ENCODE measurements at regions not wholly inside any gene's neighbourhood (a gene's known extent, or its start where the extent isn't known, plus 50 kb on each side); places are given as distances from the start of the nearest gene placed in this dataset.

DNA sequence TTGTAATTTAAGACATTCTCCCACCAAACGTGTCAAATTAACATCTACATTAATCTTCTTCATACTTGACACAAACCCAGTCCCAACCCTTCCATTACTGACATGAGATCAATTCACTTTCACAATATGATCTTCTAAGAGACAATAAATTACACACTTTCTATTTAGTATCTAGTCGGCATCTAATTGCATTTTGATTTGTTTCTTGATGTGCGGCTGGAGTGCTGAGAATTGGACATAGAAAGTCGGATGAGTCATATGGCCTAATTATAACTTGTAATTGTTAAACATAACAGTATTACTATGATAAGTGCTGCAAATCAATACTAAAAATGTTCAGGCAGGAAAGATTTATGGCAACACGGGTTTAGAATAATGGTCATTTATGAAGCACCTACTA, 78.4 kb upstream of the RORA start:
- no peak for DNase-seq (ENCODE audit: low spot score in 2 of 2, unreplicated experiment in 2 of 2)
- TF ChIP-seq, protein P1, sequence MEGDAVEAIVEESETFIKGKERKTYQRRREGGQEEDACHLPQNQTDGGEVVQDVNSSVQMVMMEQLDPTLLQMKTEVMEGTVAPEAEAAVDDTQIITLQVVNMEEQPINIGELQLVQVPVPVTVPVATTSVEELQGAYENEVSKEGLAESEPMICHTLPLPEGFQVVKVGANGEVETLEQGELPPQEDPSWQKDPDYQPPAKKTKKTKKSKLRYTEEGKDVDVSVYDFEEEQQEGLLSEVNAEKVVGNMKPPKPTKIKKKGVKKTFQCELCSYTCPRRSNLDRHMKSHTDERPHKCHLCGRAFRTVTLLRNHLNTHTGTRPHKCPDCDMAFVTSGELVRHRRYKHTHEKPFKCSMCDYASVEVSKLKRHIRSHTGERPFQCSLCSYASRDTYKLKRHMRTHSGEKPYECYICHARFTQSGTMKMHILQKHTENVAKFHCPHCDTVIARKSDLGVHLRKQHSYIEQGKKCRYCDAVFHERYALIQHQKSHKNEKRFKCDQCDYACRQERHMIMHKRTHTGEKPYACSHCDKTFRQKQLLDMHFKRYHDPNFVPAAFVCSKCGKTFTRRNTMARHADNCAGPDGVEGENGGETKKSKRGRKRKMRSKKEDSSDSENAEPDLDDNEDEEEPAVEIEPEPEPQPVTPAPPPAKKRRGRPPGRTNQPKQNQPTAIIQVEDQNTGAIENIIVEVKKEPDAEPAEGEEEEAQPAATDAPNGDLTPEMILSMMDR (IDR thresholded peaks at IDR 0.05; ENCODE audit: unreplicated experiment): no peak
- H3K27me3 Mint-ChIP-seq (ENCODE audit: low read depth): peaks cover 14% of the 10 kb centered on the region
- H3K4me1 Mint-ChIP-seq: no peaks in the 10 kb centered on the region
- H3K27ac Mint-ChIP-seq: no peak overlapping the region
- H3K9me3 Mint-ChIP-seq: no peaks in the 10 kb centered on the region
- no peak overlapping the region for H3K4me3 Mint-ChIP-seq
- no peaks in the 10 kb centered on the region for H3K36me3 Mint-ChIP-seq

DNA sequence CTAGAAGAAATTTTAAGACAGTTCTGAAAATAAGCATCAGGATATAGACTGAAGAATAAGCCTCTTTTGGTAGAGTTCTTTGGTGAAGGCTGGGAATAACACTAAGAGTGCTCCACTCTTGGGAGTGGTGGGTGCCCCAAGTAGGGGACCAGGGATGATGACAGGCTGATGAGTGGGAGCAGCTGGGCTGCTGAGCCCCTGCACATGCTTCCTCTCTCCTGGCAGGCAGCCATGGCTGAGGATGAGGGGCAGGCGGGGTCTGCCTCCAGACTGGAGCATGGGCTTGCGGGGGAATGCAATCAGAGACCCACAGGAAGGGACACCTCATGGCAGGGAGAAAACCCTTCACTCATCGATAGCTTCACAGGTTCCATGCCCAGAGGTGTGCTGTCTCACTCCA, 72.6 kb upstream of the RORA start:
- H3K27ac Mint-ChIP-seq: no peak overlapping the region
- no peaks in the 10 kb centered on the region for H3K36me3 Mint-ChIP-seq
- H3K27me3 Mint-ChIP-seq (ENCODE audit: low read depth): peaks cover 6% of the 10 kb centered on the region
- H3K4me1 Mint-ChIP-seq: no peaks in the 10 kb centered on the region
- DNase-seq (ENCODE audit: low spot score in 2 of 2, unreplicated experiment in 2 of 2): no peak
- H3K9me3 Mint-ChIP-seq: no peaks in the 10 kb centered on the region
- no peak overlapping the region for H3K4me3 Mint-ChIP-seq
- TF ChIP-seq, protein P1 (IDR thresholded peaks at IDR 0.05; ENCODE audit: unreplicated experiment): no peak

DNA sequence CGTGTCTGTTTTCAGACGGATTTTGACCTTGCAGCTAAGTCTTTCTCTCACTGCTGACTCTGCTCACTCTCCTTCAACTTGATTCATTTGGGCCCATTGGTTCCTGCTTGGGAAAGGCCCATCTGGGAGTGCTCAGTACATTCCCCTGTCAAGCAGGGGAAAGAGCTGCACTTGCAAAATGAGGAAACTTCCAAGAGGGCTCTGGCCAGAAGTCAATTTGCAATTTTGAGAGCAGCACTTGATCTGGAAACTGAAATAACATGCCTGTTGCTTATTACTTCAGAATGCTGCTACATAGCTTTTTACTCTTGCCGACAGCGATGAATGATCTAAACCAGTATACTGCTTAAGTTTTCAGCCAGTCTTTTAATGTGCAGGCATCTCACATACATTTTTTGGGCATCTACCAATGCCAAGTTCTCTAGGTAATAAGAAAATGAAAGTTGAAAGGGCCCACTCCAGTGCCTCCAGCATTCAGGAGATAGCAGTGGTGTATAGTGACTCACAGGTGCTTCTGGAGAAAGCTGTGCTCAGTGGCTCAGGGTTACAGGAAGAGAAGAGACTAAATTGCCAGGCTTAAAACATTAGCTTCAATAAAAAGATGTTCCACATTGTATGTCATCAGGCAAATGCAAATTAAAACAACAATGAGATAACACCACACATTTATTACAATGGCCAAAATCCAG, 70.1 kb upstream of the RORA start:
- no peak for DNase-seq (ENCODE audit: low spot score in 2 of 2, unreplicated experiment in 2 of 2)
- Mint-ChIP-seq H3K27me3 (ENCODE audit: low read depth) (peaks cover 7% of the 10 kb centered on the region), H3K9me3 (no peaks in the 10 kb centered on the region), H3K4me1 (peaks cover 7% of the 10 kb centered on the region), H3K4me3 (no peak overlapping the region), H3K36me3 (no peaks in the 10 kb centered on the region), H3K27ac (no peak overlapping the region)
- TF ChIP-seq, protein P1 (IDR thresholded peaks at IDR 0.05; ENCODE audit: unreplicated experiment): no peak

GRCh38 chr15:61295239-61295638, 66.1 kb upstream of the RORA start:
- Mint-ChIP-seq H3K9me3 (peaks cover 6% of the 10 kb centered on the region), H3K27ac (no peak overlapping the region), H3K4me1 (peaks cover 15% of the 10 kb centered on the region), H3K4me3 (no peak overlapping the region), H3K27me3 (ENCODE audit: low read depth) (peaks cover 10% of the 10 kb centered on the region), H3K36me3 (no peaks in the 10 kb centered on the region)
- DNase-seq (ENCODE audit: low spot score in 2 of 2, unreplicated experiment in 2 of 2): no peak
- TF ChIP-seq, protein P1 (IDR thresholded peaks at IDR 0.05; ENCODE audit: unreplicated experiment): no peak

- no peaks in the 10 kb centered on the region for H3K36me3 Mint-ChIP-seq
- H3K9me3 Mint-ChIP-seq: peaks cover 8% of the 10 kb centered on the region
- DNase-seq (ENCODE audit: low spot score in 2 of 2, unreplicated experiment in 2 of 2): no peak
- TF ChIP-seq, protein P1 (IDR thresholded peaks at IDR 0.05; ENCODE audit: unreplicated experiment): no peak
- no peak overlapping the region for H3K27ac Mint-ChIP-seq
- no peak overlapping the region for H3K4me3 Mint-ChIP-seq
- no peaks in the 10 kb centered on the region for H3K4me1 Mint-ChIP-seq
- peaks cover 28% of the 10 kb centered on the region for H3K27me3 Mint-ChIP-seq (ENCODE audit: low read depth)
These were observed 53.6 kb upstream of the RORA start for GRCh38 chr15:61282661-61283060.

Data from mesothelial cell of epicardium (in vitro differentiated cells).